DND-41 (cell line): ENCODE measurements at regions not wholly inside any gene's neighbourhood (a gene's known extent, or its start where the extent isn't known, plus 50 kb on each side); places are given as distances from the start of the nearest gene placed in this dataset.

Source experiments
- CTCF ChIP-seq: IDR thresholded peaks from 2 replicates; pipeline ENCODE4 v1.5.1; 2012; ENCODE audit warnings: borderline replicate concordance, low read length, moderate library complexity, mild to moderate bottlenecking; ENCODE audit not compliant: poor library complexity, severe bottlenecking; ENCODE audit errors: extremely low read depth
- EZH2 ChIP-seq: IDR thresholded peaks from 3 replicates; pipeline ENCODE4 v1.6.1; 2012; ENCODE audit warnings: borderline replicate concordance, low read depth, mild to moderate bottlenecking, moderate library complexity, low read length, inconsistent platforms; ENCODE audit not compliant: severe bottlenecking

GRCh38 chr5:98365126-98365525 lies 408.3 kb upstream of the RGMB start:
- TF ChIP-seq EZH2 (no peak), CTCF (no peak)
